ENCODE measurements at regions not wholly inside any gene's neighbourhood (a gene's known extent, or its start where the extent isn't known, plus 50 kb on each side); places are given as distances from the start of the nearest gene placed in this dataset.

- no peak for DNase-seq
Measured at GRCh38 chr2:103103678-103104077, 341.8 kb downstream of the TMEM182 start.

- DNase-seq: no peak
Measured at GRCh38 chr2:103119352-103119751, 357.5 kb downstream of the TMEM182 start.

GRCh38 chr2:103121106-103121505 is 359.3 kb downstream of the TMEM182 start:
- DNase-seq: no peak

GRCh38 chr2:103123516-103123915 is 361.7 kb downstream of the TMEM182 start:
- no peak for DNase-seq

- no peak for DNase-seq
Measured at GRCh38 chr2:103130857-103131256, 369.0 kb downstream of the TMEM182 start.

GRCh38 chr2:103132536-103133217 is 370.8 kb downstream of the TMEM182 start:
- no peak for DNase-seq

GRCh38 chr2:103135679-103136078 is 373.8 kb downstream of the TMEM182 start:
- DNase-seq: no peak

- no peak for DNase-seq
Measured at GRCh38 chr2:103138123-103138901, 376.5 kb downstream of the TMEM182 start.

- DNase-seq: peak; percentile 46
Measured at GRCh38 chr2:103139628-103140268, 377.9 kb downstream of the TMEM182 start.

GRCh38 chr2:103144837-103145236 is 383.0 kb downstream of the TMEM182 start:
- DNase-seq: no peak

GRCh38 chr2:103145739-103146138 is 383.9 kb downstream of the TMEM182 start:
- DNase-seq: no peak

- no peak for DNase-seq
Measured at GRCh38 chr2:103151046-103151445, 389.2 kb downstream of the TMEM182 start.

- no peak for DNase-seq
Measured at GRCh38 chr2:103152556-103152955, 390.7 kb downstream of the TMEM182 start.

- DNase-seq: no peak
Measured at GRCh38 chr2:103153580-103154284, 391.9 kb downstream of the TMEM182 start.

- no peak for DNase-seq
Measured at GRCh38 chr2:103155308-103155707, 393.5 kb downstream of the TMEM182 start.

- DNase-seq: no peak
Measured at GRCh38 chr2:103159018-103159417, 397.2 kb downstream of the TMEM182 start.

GRCh38 chr2:103161456-103162289 is 399.8 kb downstream of the TMEM182 start:
- DNase-seq: peak; percentile 52

- DNase-seq: no peak
Measured at GRCh38 chr2:103164748-103165147, 402.9 kb downstream of the TMEM182 start.

- no peak for DNase-seq
Measured at GRCh38 chr2:103165836-103166235, 404.0 kb downstream of the TMEM182 start.

- no peak for DNase-seq
Measured at GRCh38 chr2:103166456-103167324, 404.9 kb downstream of the TMEM182 start.

- no peak for DNase-seq
Measured at GRCh38 chr2:103167599-103167998, 405.8 kb downstream of the TMEM182 start.
